Activated CD4-positive, alpha-beta T cell treated with anti-CD3 and anti-CD28 coated beads, Interleukin-10, Interleukin-2, amounts not matched to agents 100 ng/mL and 50 ng/mL, durations not matched to agents 16 hours and 8 hours (primary cell): ENCODE measurements at regions not wholly inside any gene's neighbourhood (a gene's known extent, or its start where the extent isn't known, plus 50 kb on each side); places are given as distances from the start of the nearest gene placed in this dataset.
"Not testable (repeated sequence)": the region's sequence is repeated elsewhere in the genome, so short reads cannot be mapped to it uniquely, and the experiment has no call there.

Experiments
- DNase-seq: peaks from one replicate; pipeline ENCODE4 v3.0.0-alpha.2; 2020

DNA sequence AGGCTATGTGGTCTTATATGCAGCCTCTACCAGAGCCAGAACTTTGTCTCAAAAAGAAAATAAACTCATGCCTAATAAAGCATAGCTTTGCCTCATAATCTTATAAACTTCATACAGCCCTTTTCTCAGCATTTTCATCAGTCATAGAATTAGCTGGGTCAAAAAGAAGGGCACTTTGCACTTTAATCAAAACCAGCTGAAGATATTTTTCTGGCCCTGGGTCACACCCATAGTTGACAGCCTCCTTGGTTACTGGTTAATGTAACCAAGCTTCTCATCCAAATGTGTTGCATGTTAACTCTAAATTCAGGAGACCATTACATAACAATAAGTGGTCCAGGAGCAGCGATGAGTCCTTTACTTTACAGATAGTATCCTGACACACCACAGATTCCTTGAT, 558.2 kb downstream of the FLRT2 start:
- no peak for DNase-seq

DNA sequence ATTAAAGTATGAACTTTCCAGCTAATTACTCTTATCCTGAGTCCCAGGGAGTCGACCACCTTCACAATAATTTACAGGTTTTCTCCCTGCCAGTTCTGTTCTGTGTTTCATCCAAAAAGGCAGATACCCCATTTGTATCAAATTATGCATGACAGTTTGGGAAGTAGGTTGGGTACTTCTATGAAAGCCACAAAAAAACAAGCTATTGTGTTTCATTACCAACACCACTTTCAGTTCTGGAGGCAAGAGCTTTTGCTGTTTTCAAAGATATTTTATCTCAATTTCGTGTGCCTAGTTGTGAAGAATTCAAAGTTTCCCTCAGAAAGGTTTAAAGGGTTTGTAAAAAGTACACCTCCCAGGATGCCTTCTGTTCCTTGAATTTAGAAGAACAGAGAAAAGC, 557.4 kb downstream of the FLRT2 start:
- no peak for DNase-seq

GRCh38 chr14:86086962-86087361, 557.0 kb downstream of the FLRT2 start:
- no peak for DNase-seq

GRCh38 chr14:86084097-86084496, 554.2 kb downstream of the FLRT2 start:
- DNase-seq, result no peak

DNA sequence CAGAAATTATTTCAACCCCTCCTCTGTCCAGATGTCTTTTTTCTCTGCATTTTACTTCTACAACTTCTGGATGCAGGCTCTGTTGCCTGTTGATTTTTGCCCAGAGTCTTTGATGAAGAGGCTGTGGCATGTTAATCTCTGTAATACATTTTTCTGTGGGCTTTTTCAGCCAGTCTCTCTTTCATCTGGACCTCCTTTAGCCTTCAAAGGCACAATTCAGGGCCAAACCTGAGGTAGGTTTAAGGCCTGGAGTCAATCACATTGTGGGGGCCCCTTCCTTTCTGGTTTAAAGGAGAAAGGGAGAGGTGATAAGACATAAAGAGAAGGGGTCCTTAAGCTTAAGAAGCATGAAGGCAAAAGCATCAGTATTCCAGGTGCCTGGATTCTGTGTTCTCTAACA, 553.7 kb downstream of the FLRT2 start:
- no peak for DNase-seq

- DNase-seq, result no peak
Measured at GRCh38 chr14:86072116-86072894, 542.4 kb downstream of the FLRT2 start.

DNA sequence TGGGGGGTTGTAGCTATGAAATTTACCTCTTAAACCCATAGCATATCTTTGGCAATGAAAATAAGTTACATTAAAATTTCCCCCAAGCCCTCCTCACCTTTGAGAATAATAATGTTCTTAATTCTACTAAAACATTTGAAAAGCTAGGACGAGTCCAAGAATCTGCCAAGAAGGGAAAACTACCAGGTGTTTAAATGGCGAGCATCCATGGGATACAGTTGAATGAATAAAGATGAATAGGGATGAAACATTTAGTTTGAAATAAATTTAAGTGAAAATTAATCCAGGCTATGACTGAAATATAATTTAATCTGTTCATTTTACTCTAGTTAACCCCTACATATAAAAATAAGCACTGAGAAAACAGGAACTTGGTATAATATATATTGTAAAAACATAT, 536.7 kb downstream of the FLRT2 start:
- DNase-seq, result no peak

GRCh38 chr14:86065407-86065806, 535.5 kb downstream of the FLRT2 start:
- no peak for DNase-seq

GRCh38 chr14:86064595-86064994, 534.7 kb downstream of the FLRT2 start:
- not testable (repeated sequence) for DNase-seq

DNA sequence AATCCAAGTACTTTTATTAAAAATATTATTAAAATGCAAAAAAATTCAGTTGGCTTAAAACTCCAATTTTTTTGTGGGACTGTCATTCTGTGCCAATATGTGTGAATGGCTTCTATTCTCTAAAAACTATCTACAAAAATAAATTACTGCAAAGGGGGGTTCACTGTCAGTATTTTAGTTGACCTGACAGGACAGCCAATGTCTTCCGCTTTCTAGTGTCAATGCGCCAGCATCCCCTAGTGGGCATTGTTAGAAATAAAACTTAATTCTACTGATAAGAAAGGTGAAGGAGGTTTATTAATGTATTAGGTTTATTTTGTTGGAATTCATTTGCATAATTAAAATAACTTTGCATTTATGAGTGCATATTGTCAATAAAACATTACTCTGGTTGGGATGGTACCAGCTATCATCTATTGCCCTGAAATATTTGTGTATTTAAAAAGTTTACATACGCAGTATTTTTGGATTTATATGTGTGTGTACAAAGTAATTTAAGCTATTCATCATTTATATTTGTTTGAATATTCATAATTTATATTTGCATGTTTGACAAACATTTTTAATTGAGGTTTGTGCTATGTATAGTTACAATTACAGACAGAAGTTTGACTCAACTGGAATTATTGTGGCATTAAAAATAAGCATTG, 527.2 kb downstream of the FLRT2 start:
- peak; percentile 41 for DNase-seq

DNA sequence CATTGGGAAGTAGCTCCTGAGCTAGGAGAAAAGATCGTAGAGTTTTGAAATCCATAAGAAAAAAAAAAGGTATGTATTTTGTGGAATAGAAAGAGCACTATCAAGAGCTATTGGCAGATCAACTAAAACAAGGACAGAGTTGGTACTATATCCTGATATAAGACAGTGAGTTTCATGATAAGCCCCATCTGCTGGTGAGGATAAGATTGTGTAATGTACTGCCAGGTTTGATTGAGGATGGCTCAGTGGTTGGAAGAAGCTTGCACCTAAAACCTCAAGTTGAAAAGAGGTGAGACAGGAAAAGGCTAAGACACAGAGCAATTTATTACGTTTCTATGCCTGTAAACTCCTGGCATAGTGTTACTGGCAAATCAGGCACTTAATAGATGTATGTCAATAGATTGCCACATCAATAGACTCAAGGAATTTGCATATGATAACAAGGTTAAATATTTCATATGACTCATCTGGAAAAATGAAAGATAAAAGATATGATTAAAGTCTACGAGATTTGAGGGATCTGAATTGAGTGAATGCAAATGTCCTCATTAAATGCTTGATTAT, 525.6 kb downstream of the FLRT2 start:
- peak; percentile 7 for DNase-seq

DNA sequence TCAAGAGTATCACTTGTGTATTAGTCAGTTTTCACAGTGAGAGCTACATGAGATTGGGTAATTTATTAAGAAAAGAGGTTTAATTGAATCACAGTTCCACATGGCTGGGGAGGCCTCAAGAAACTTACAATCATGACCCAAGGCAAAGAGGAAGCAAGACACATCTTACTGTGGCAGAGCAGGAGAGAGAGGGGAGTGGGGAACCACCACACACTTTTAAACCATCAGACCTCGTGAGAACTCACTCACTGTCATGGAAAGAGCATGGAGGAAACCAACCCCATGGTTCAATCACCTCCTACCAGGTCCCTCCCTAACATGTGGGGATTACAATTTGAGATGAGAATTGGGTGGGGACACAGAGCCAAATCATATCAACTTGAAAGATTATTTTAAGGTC, 522.9 kb downstream of the FLRT2 start:
- no peak for DNase-seq

GRCh38 chr14:86050757-86051156, 520.8 kb downstream of the FLRT2 start:
- no peak for DNase-seq

DNA sequence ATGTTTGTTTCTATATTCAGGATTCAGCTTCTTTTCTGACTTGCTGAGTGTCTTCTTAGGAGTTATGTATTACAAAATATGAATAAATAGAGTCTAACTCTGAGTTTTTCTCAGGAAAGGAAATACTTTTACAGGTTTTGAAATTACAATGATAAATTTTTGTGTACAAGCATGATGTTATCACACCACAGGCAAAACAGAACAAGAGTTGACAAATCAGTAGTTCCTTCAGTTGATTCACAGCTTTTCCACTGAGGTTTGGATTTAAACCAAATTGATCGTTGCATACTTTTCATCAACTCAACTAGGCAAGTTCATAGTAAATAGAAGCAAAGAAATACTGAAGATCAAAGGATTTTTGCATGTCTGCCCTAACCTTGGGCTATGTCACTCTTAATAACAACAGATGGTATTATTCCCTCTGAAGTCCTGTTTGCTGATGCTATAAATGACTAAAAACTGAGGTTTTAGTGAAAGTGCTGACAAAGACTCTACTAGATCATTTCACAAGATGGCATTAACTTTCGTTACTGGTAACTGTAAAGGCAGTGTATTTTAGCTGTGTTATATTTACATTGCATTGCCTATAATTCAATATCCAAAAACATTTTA, 520.2 kb downstream of the FLRT2 start:
- DNase-seq, result peak; percentile 4

DNA sequence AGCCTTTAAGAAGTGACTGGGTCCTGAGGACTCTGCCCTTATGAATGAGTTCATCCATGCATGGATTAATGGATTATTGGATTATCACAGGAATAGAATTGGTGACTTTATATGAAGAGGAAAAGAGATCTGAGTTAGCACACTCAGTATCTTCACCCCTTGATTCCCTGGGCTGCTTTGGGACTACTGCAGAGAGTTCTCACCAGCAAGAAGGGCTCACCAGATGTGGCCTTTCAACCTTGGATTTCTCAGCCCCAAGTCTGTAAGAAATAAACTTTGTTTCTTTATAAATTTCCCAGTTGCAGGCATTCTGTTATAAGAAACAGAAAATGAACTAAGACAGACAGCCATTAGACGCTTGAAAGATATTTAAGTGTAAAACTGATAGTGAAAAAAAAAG, 509.2 kb downstream of the FLRT2 start:
- DNase-seq, result no peak

- peak; percentile 54 for DNase-seq
Measured at GRCh38 chr14:86038387-86039042, 508.6 kb downstream of the FLRT2 start.

- DNase-seq, result peak; percentile 7
Measured at GRCh38 chr14:86035882-86036281, 505.9 kb downstream of the FLRT2 start.

GRCh38 chr14:86027990-86028389, 498.0 kb downstream of the FLRT2 start:
- no peak for DNase-seq

- no peak for DNase-seq
Measured at GRCh38 chr14:86027144-86027543, 497.2 kb downstream of the FLRT2 start.

GRCh38 chr14:86022031-86022629, 492.2 kb downstream of the FLRT2 start:
- no peak for DNase-seq

DNA sequence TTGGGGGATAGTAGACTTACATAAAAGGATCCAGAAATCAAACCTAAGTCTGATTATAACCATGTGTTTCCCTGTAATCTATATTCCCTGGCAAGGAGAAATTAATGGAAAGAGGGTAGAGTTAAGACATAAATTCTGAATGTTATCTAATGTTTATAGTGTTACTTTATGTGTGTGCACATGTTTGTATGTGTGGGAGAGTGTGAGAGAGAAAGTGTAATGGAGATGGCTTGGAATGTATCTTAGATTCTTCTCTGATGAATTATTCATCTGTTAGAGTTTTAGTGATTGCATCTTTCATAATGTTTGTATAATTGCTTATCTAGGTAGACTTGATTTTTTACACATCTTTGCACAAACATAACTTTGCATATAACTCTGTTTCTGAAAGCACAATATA, 490.9 kb downstream of the FLRT2 start:
- no peak for DNase-seq

DNA sequence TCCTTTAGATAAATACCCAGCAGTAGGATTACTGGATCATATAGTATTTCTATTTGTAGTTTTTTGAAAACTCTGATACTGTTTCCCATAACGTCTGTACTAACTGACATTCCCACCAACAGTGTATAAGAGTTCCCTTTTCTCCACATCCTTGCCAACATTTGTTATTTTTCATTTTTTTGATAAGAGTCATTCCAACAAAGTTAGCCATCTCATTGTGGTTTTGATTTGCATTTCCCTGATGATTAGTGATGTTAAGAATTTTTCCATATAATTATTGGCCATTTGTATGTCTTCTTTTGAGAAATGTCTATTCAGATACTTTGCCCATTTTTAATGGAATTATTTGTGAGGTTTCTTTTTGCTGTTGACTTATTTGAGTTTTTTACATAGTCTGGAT, 486.0 kb downstream of the FLRT2 start:
- DNase-seq, result no peak

- DNase-seq, result no peak
Measured at GRCh38 chr14:86015511-86015910, 485.6 kb downstream of the FLRT2 start.
